Effector memory CD8-positive, alpha-beta T cell (primary cell): ENCODE measurements at regions not wholly inside any gene's neighbourhood (a gene's known extent, or its start where the extent isn't known, plus 50 kb on each side); places are given as distances from the start of the nearest gene placed in this dataset.
"Not testable (repeated sequence)": the region's sequence is repeated elsewhere in the genome, so short reads cannot be mapped to it uniquely, and the experiment has no call there.

Source experiments
- ATAC-seq: fragments of 150-1000 bp; cut with Tn5 transposase; replicated peaks from 2 replicates; pipeline ENCODE4 v1.10.0; 2021; ENCODE audit warnings: mild to moderate bottlenecking, moderate library complexity
- DNase-seq, 3 experiments: peaks; one replicate each; pipeline ENCODE4 v3.0.0; 2021
- H3K27ac Mint-ChIP-seq, 2 donors: one replicate each; pipeline ENCODE4 v1.8.0; 2022; ENCODE audit warnings: mild to moderate bottlenecking in 2 of 2, mixed read lengths in 2 of 2, moderate library complexity in 2 of 2
- H3K27me3 Mint-ChIP-seq, 2 donors: one replicate each; pipeline ENCODE4 v1.8.0; 2022; ENCODE audit warnings: mixed read lengths in 2 of 2
- H3K36me3 Mint-ChIP-seq: one replicate; pipeline ENCODE4 v1.8.0; 2022; ENCODE audit warnings: mild to moderate bottlenecking, moderate library complexity, mixed read lengths; ENCODE audit not compliant: insufficient read depth
- H3K4me1 Mint-ChIP-seq, 2 donors: one replicate each; pipeline ENCODE4 v1.8.0; 2022; ENCODE audit warnings: low read depth in 2 of 2, mixed read lengths in 2 of 2
- H3K4me3 Mint-ChIP-seq, 2 donors: one replicate each; pipeline ENCODE4 v1.8.0; 2022; ENCODE audit warnings: mild to moderate bottlenecking in 2 of 2, mixed read lengths in 2 of 2, moderate library complexity in 2 of 2
- H3K9me3 Mint-ChIP-seq, 2 donors: one replicate each; pipeline ENCODE4 v1.8.0; 2022; ENCODE audit warnings: mixed read lengths in 2 of 2

DNA sequence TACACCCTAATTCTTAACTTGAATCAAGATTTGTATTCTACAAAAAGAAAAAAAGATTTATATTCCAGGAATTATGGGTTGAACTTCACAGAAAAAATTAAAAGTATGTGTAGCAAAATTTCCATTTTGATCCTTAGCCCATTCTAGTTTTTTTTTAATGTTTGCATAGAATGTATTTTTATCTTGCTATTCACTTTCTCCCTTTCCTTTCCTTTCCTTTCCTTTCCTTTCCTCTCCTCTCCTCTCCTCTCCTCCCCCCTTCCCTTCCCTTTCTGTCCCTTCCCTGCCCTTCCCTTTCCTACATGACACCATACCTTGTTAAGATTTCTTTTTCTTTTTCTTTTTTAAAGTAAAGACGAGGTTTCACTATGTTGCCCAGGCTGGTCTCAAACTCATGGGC is 542.5 kb upstream of the PTGER4 start:
- no peak for DNase-seq
- H3K9me3 Mint-ChIP-seq = no peaks in the 10 kb centered on the region
- no peaks in the 10 kb centered on the region for H3K27me3 Mint-ChIP-seq
- H3K36me3 Mint-ChIP-seq = no peaks in the 10 kb centered on the region
- no peak overlapping the region for H3K4me3 Mint-ChIP-seq
- H3K4me1 Mint-ChIP-seq = no peaks in the 10 kb centered on the region
- no peak overlapping the region for H3K27ac Mint-ChIP-seq
- no peak for ATAC-seq

DNA sequence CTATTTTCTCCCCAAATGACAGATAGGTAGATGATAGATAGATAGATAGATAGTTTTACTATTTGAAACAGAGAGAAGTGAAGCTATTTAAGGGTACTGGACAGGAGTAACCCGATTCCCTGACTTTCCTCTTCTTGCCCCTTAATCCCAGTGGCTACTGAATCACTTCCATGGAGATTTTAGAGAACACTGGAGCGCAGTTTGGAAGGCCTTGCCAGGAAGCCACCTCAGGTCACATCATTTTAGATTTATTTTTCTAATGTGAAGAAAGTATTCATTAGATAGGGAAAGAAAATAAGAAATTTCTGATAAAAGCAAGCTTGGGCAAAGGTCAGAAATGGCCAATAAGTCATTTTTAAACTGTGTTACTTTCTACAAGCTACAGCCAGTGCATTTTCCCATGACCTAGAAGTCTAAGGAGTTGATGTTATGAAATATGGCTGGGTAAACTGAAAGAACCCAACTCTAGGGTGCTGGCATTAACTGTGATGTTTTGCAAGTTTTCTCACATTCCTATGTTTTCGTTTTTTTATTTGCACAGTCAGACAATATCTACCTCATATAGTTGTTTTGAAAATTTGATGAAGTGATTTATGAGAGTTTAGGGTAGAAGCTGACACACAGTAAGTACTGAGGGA is 544.7 kb upstream of the PTGER4 start:
- ATAC-seq (no peak), DNase-seq (no peak)
- Mint-ChIP-seq H3K4me1 (no peaks in the 10 kb centered on the region), H3K36me3 (no peaks in the 10 kb centered on the region), H3K9me3 (no peaks in the 10 kb centered on the region), H3K4me3 (no peak overlapping the region), H3K27ac (no peak overlapping the region), H3K27me3 (no peaks in the 10 kb centered on the region)

DNA sequence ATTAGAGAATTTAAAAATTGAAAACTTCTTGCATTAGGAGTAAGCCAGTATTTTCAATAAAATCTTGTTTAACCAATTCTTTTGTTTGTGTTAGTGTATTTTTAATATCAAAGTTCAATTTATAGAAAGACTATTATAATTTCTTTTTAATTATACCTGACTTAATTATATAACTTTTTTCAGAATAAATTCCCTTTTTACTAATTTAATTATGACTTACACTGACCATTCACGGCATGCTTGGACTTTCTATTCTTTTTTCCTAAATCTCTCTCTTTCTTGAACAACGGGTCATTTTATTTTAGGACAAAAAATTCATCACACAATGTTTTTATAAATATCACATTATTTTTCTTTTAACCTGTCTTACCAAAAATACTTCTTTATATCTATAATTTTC is 555.3 kb upstream of the PTGER4 start:
- H3K4me3 Mint-ChIP-seq = no peak overlapping the region
- DNase-seq (no peak), ATAC-seq (no peak)
- no peaks in the 10 kb centered on the region for H3K9me3 Mint-ChIP-seq
- no peaks in the 10 kb centered on the region for H3K27me3 Mint-ChIP-seq
- H3K36me3 Mint-ChIP-seq = no peaks in the 10 kb centered on the region
- peaks cover 11 to 16% of the 10 kb centered on the region in 2 donors for H3K4me1 Mint-ChIP-seq
- H3K27ac Mint-ChIP-seq = no peak overlapping the region

DNA sequence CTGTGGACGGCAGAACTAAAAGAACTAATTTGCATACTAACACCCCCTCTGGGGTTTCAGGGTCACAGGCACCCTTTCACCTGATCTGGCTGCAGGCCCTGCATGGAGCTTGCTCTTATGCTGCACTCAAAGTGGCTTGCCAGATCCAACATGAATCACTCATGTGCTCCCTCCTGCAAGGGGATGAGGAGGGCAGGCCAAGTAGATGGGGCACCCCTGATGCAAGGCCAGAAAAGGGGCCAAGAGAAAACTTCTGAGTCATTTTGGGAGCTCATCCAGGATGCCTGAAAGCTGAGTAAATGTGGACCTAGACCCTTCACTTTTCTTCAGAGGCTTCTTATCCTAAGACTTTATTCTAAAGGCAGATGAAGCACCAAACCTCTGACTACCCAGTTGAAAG is 558.5 kb upstream of the PTGER4 start:
- no peak overlapping the region for H3K4me3 Mint-ChIP-seq
- H3K27ac Mint-ChIP-seq = no peak overlapping the region
- DNase-seq (no peak), ATAC-seq (no peak)
- H3K4me1 Mint-ChIP-seq = no peaks in the 10 kb centered on the region
- no peaks in the 10 kb centered on the region for H3K36me3 Mint-ChIP-seq
- H3K27me3 Mint-ChIP-seq = no peaks in the 10 kb centered on the region
- H3K9me3 Mint-ChIP-seq = no peaks in the 10 kb centered on the region

DNA sequence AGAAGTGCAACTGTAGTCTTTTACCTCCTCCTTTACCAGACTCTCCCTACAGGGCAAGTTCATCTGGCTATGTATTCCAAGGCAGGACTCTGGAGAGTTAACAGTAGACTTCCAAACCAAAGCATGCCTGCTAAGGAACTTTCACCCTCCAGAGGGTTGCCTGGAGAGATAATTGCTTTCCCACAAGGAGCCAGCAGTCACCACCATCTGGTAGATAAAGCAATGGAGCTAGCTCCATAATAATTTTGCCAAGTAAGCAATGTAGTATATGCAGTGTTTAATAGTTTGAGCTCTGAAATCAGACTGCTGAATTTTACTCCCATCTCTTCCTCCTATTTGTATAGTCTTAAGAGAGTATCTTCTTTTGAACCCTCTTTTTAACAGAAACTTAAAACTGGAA is 566.8 kb upstream of the PTGER4 start:
- Mint-ChIP-seq H3K27me3 (peaks cover 0 to 6% of the 10 kb centered on the region in 2 donors), H3K9me3 (no peaks in the 10 kb centered on the region), H3K4me1 (no peaks in the 10 kb centered on the region), H3K36me3 (no peaks in the 10 kb centered on the region), H3K27ac (no peak overlapping the region), H3K4me3 (no peak overlapping the region)
- DNase-seq (no peak), ATAC-seq (no peak)

DNA sequence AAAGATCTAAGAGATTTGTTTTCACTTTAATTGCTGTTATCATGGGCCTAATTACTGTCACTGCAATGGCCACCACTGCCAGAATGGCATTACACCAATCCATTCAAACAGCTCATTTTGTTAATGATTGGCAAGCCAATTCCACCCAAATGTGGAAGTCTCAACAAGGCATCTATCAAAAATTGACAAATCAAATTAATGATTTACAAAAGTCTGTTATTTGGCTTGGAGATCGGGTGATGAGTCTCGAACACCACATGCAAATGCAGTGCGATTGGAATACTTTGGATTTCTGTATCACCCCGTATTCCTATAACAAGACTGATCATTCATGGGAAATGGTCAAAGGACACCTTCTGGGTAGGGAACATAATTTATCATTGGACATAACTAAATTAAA is 568.7 kb upstream of the PTGER4 start:
- H3K27ac Mint-ChIP-seq, H3K36me3 Mint-ChIP-seq, H3K4me1 Mint-ChIP-seq, DNase-seq, H3K27me3 Mint-ChIP-seq, H3K9me3 Mint-ChIP-seq, ATAC-seq, H3K4me3 Mint-ChIP-seq: not testable (repeated sequence)

DNA sequence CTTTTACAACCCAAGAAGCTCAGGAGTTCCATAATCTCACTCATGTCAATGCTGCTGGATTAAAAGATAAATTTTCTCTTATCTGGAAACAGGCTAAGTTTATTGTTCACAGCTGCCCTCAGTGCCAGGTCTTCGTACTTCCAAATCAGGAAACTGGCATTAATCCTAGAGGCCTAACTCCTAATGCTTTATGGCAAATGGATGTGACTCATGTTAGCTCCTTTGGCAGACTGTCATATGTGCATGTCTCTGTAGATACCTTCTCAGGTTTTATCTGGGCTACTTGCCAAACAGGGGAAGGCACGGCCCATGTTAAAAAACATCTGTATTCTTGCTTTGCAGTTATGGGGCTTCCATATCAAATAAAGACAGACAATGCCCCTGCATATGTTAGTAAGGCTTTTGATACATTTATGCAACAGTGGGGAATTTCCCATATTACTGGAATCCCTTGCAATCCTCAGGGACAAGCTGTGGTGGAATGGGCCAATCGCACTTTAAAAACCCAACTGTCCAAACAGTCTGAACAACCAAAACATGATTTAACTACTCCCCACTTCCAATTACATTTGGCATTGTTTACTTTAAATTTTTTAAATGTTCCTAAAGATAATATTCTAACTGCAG is 570.8 kb upstream of the PTGER4 start:
- not testable (repeated sequence) for ATAC-seq, H3K36me3 Mint-ChIP-seq, H3K27ac Mint-ChIP-seq, H3K9me3 Mint-ChIP-seq, H3K4me1 Mint-ChIP-seq, H3K27me3 Mint-ChIP-seq, H3K4me3 Mint-ChIP-seq, DNase-seq

DNA sequence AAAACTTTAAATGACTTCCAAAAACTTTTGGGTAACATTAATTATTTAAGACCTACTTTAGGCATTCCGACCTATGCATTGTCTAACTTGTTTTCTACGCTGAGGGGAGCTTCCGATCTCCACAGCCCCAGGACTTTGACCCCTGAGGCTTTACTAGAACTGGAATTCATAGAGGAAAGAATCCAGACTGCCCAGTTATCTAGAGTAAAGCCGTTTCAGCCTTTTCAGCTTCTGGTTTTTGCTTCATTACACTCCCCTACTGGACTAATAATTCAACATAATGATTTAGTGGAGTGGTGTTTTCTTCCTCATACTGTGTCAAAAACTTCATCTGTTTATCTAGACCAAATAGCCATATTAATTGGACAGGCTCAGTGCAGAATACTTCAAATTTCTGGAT is 571.9 kb upstream of the PTGER4 start:
- not testable (repeated sequence) for ATAC-seq, H3K4me3 Mint-ChIP-seq, H3K36me3 Mint-ChIP-seq

DNA sequence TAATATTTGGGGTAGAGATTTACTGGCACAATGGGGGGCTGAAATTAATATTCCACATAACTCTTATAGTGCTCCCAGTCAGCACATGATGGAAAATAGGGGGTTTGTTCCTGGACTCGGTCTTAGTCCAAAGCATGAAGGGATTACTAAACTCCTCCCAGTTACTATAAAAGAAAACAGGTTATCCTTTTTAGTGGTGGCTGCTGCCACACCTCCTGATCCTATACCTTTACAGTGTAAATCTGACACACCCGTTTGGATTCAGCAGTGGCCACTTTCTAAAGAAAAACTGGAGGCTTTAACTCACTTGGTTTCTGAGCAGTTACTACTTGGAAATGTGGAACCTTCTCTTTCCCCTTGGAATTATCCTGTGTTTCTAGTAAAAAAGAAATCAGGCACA is 572.9 kb upstream of the PTGER4 start:
- Mint-ChIP-seq H3K4me1 (peaks cover 0 to 2% of the 10 kb centered on the region in 2 donors), H3K9me3 (peaks cover 6 to 8% of the 10 kb centered on the region in 2 donors), H3K27ac (no peak overlapping the region), H3K4me3 (no peak overlapping the region), H3K27me3 (no peaks in the 10 kb centered on the region), H3K36me3 (no peaks in the 10 kb centered on the region)
- ATAC-seq = no peak
- DNase-seq = no peak

More for the DNA sequence above, 571.9 kb upstream of the PTGER4 start:
- H3K27ac Mint-ChIP-seq, H3K27me3 Mint-ChIP-seq, H3K4me1 Mint-ChIP-seq, H3K9me3 Mint-ChIP-seq, DNase-seq: not testable (repeated sequence)

DNA sequence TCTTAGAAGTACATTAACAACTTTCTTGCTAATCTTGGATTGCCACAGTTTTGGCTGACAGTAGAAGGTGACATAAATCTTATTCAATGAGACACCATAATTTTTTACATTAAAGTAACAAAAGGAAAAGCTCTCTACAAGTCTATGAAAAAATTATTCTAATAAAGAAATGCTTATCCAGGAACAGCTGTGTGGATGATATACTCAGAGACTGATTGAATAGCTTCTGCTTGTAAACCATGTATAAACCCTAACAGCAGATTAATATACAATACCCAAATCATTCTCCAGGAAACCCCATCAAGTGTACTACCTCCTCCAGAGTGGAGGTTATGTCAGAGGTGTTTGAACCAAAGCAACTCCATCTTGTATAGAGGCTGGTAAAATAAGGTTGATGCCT is 581.4 kb upstream of the PTGER4 start:
- Mint-ChIP-seq H3K9me3 (no peaks in the 10 kb centered on the region), H3K27ac (no peak overlapping the region), H3K4me1 (no peaks in the 10 kb centered on the region), H3K36me3 (no peaks in the 10 kb centered on the region), H3K4me3 (no peak overlapping the region), H3K27me3 (no peaks in the 10 kb centered on the region)
- ATAC-seq = no peak
- no peak for DNase-seq

DNA sequence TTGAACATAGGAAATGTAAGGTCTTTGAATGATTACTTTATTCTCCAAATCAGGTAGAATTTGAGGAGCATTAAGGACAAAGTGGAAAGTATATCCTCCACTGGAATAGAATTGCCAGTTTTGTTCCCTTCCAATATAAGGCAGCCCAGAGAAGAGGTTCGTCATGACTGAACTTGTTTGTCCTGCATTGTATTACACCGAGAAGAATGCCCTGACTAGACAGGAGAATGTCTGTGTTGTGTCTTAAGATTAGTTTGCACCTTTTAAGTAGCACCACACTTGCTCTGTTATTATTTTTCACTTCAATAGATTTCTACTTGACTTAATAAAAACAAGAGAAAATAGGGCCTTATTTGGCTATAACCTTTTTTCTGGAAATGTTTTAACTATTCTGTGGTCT is 586.2 kb upstream of the PTGER4 start:
- H3K27me3 Mint-ChIP-seq = no peaks in the 10 kb centered on the region
- H3K9me3 Mint-ChIP-seq = peaks cover 0 to 2% of the 10 kb centered on the region in 2 donors
- ATAC-seq (no peak), DNase-seq (no peak)
- no peaks in the 10 kb centered on the region for H3K4me1 Mint-ChIP-seq
- no peak overlapping the region for H3K27ac Mint-ChIP-seq
- H3K4me3 Mint-ChIP-seq = no peak overlapping the region
- peaks cover 3% of the 10 kb centered on the region for H3K36me3 Mint-ChIP-seq

DNA sequence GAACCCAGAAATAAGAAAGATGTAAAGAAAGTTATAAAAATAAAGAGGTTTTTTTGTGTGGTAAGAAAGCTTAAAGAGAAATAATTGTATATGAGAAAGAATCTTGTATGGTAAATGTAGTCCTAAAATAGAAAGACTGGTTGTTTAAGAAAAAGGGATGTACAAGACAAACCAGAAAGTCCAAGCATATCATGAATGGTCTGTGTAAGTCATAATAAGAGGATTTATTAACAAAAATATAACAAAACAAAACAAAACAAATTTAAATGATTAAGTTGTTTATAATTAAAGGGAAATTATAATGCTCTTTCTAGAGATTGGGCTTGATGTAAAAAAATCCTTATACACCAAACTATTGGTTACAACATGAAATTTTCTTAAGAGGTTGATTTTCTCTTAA is 590.4 kb upstream of the PTGER4 start:
- H3K4me1 Mint-ChIP-seq = no peaks in the 10 kb centered on the region
- no peak overlapping the region for H3K4me3 Mint-ChIP-seq
- H3K27ac Mint-ChIP-seq = no peak overlapping the region
- peaks cover 0 to 4% of the 10 kb centered on the region in 2 donors for H3K9me3 Mint-ChIP-seq
- ATAC-seq = no peak
- peaks cover 3% of the 10 kb centered on the region for H3K36me3 Mint-ChIP-seq
- H3K27me3 Mint-ChIP-seq = no peaks in the 10 kb centered on the region
- DNase-seq = no peak

DNA sequence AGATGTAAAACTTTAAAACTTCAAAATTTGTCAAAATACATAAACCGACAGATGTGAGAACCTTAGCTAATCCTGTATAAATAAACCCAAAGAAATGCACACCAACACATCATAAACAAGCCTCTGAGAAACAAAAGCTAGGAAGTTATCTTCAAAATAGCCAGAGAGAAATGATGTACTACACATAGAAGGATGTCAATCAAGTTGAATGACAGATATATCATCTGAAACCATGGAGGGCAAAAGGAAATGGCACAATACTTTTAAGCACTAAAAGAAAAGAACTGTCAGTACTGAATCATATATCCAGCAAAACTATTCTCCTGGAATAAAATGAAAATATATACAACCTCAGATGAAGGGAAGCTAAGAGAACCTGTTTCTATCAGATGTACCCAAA is 595.1 kb upstream of the PTGER4 start:
- H3K4me1 Mint-ChIP-seq = no peaks in the 10 kb centered on the region
- H3K36me3 Mint-ChIP-seq = no peaks in the 10 kb centered on the region
- DNase-seq = no peak
- peaks cover 0 to 3% of the 10 kb centered on the region in 2 donors for H3K9me3 Mint-ChIP-seq
- H3K27me3 Mint-ChIP-seq = no peaks in the 10 kb centered on the region
- H3K4me3 Mint-ChIP-seq = no peak overlapping the region
- H3K27ac Mint-ChIP-seq = no peak overlapping the region
- ATAC-seq = no peak

DNA sequence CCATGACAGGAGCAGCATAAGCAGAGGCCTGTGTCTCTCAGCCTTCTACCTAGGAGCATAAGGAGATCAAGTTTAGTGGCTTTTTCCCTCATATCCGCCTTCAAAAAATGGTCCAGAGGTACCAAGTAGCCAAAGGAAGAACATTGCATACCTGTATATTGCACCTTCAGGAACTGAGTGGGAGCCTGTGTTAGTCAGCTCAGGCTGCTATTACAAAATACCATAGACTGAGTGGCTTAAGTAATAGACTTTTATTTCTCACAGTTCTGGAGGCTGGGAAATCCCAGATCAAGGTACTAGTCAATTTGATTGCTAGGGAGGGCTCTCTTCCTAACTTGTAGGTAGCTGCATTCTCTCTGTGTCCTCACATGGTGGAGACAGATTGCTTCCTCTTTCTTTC is 597.4 kb upstream of the PTGER4 start:
- H3K27ac Mint-ChIP-seq = no peak overlapping the region
- no peaks in the 10 kb centered on the region for H3K36me3 Mint-ChIP-seq
- H3K9me3 Mint-ChIP-seq = peaks cover 0 to 3% of the 10 kb centered on the region in 2 donors
- DNase-seq (no peak), ATAC-seq (no peak)
- no peaks in the 10 kb centered on the region for H3K27me3 Mint-ChIP-seq
- H3K4me3 Mint-ChIP-seq = no peak overlapping the region
- no peaks in the 10 kb centered on the region for H3K4me1 Mint-ChIP-seq
